ENCODE measurements at regions not wholly inside any gene's neighbourhood (a gene's known extent, or its start where the extent isn't known, plus 50 kb on each side); places are given as distances from the start of the nearest gene placed in this dataset.

- H3K4me1 ChIP-seq: no peaks in the 10 kb centered on the region
- no peak for DNase-seq
- H3K36me3 ChIP-seq: no peaks in the 10 kb centered on the region
- H3K27me3 ChIP-seq: no peaks in the 10 kb centered on the region
- H3K9me3 ChIP-seq: no peaks in the 10 kb centered on the region
- no peak overlapping the region for H3K4me3 ChIP-seq (ENCODE audit: low read depth, low read length)
- TF ChIP-seq CTCF (IDR thresholded peaks at IDR 0.05; ENCODE audit: low read depth, low read length): no peak
Measured at GRCh38 chr1:56033321-56034037, 545.9 kb downstream of the PLPP3 start.

DNA sequence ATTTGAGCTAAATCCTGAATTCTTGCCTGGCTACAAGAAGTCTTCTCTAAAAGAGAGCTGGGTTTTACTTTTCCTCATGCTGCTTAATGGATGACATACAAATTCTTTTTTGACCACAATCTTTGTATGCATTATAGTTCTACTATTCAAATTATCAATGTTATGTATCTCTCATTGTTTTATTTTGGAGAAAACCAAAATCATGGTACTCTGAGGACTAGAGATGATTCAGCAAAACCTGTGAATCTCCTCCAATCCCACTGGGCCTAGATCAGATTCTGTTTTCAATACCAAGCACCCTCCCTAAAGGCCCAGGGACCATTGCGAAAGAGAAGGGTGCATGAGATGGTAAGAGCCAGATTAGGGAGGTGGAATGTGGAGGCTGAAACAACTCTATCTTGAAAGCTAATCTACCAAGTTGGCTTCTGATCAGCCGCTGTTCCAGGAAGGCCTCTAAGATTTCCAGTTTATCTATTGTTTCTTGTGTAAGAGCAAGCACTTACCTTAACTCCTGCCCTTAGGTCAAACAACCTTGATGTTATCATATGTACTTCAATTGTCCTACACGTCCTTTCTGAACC is 547.2 kb downstream of the PLPP3 start:
- Histone ChIP-seq H3K27me3 (no peaks in the 10 kb centered on the region), H3K4me1 (no peaks in the 10 kb centered on the region), H3K4me3 (ENCODE audit: low read depth, low read length) (no peak overlapping the region), H3K9me3 (no peaks in the 10 kb centered on the region), H3K36me3 (no peaks in the 10 kb centered on the region)
- no peak for DNase-seq
- no peak for TF ChIP-seq CTCF (IDR thresholded peaks at IDR 0.05; ENCODE audit: low read depth, low read length)

GRCh38 chr1:56031001-56031400 is 548.4 kb downstream of the PLPP3 start:
- Histone ChIP-seq H3K4me3 (ENCODE audit: low read depth, low read length) (no peak overlapping the region), H3K27me3 (no peaks in the 10 kb centered on the region), H3K9me3 (no peaks in the 10 kb centered on the region), H3K36me3 (no peaks in the 10 kb centered on the region), H3K4me1 (no peaks in the 10 kb centered on the region)
- no peak for TF ChIP-seq CTCF (IDR thresholded peaks at IDR 0.05; ENCODE audit: low read depth, low read length)
- DNase-seq: no peak

GRCh38 chr1:56029319-56030003 is 549.9 kb downstream of the PLPP3 start:
- H3K36me3 ChIP-seq: no peaks in the 10 kb centered on the region
- DNase-seq: no peak
- H3K27me3 ChIP-seq: no peaks in the 10 kb centered on the region
- no peaks in the 10 kb centered on the region for H3K4me1 ChIP-seq
- no peak overlapping the region for H3K4me3 ChIP-seq (ENCODE audit: low read depth, low read length)
- H3K9me3 ChIP-seq: no peaks in the 10 kb centered on the region
- TF ChIP-seq CTCF (IDR thresholded peaks at IDR 0.05; ENCODE audit: low read depth, low read length): no peak

GRCh38 chr1:56028911-56029310 is 550.5 kb downstream of the PLPP3 start:
- TF ChIP-seq CTCF (IDR thresholded peaks at IDR 0.05; ENCODE audit: low read depth, low read length): no peak
- no peak for DNase-seq
- Histone ChIP-seq H3K9me3 (no peaks in the 10 kb centered on the region), H3K27me3 (no peaks in the 10 kb centered on the region), H3K4me3 (ENCODE audit: low read depth, low read length) (no peak overlapping the region), H3K36me3 (no peaks in the 10 kb centered on the region), H3K4me1 (no peaks in the 10 kb centered on the region)

- Histone ChIP-seq H3K36me3 (no peaks in the 10 kb centered on the region), H3K4me1 (no peaks in the 10 kb centered on the region), H3K27me3 (no peaks in the 10 kb centered on the region), H3K9me3 (no peaks in the 10 kb centered on the region), H3K4me3 (ENCODE audit: low read depth, low read length) (no peak overlapping the region)
- DNase-seq: no peak
- no peak for TF ChIP-seq CTCF (IDR thresholded peaks at IDR 0.05; ENCODE audit: low read depth, low read length)
Measured at GRCh38 chr1:56028244-56028643, 551.1 kb downstream of the PLPP3 start.
